Gastrocnemius medialis (tissue), 4 donors: ENCODE measurements at regions not wholly inside any gene's neighbourhood (a gene's known extent, or its start where the extent isn't known, plus 50 kb on each side); places are given as distances from the start of the nearest gene placed in this dataset.

Source experiments
- ATAC-seq, 2 donors: fragments of 150-250 bp; one replicate each; pipeline ENCODE4 v1.9.1; 2016
- DNase-seq, 2 donors: peaks; one replicate each; pipeline ENCODE4 v3.0.0-alpha.2; 2019
- H3K27ac ChIP-seq, 4 donors: fragments of 200-600 bp; sonication (generic); 1 replicate in 1 of 4; 2 replicates in 3 of 4; pipeline ENCODE4 v1.5.1; 2016 to 2018; ENCODE audit warnings: mild to moderate bottlenecking in 2 of 4, moderate library complexity in 1 of 4
- H3K27me3 ChIP-seq, 3 donors: fragments of 200-600 bp; sonication (generic) in 2 of 3; 1 replicate in 1 of 3; 2 replicates in 2 of 3; pipeline versions ENCODE4 v1.5.1 to v1.6.0; 2016 to 2019; ENCODE audit warnings: mild to moderate bottlenecking in 1 of 3, moderate library complexity in 1 of 3
- H3K36me3 ChIP-seq, 2 donors: fragments of 200-600 bp; sonication (generic) in 1 of 2; one replicate each; pipeline ENCODE4 v1.5.1; 2017 to 2018
- H3K4me1 ChIP-seq, 2 donors: fragments of 200-600 bp; sonication (generic) in 1 of 2; one replicate each; pipeline ENCODE4 v1.5.1; 2016 to 2017; ENCODE audit warnings: mild to moderate bottlenecking in 2 of 2
- H3K4me3 ChIP-seq, 4 donors: fragments of 200-600 bp; sonication (generic) in 3 of 4; 1 replicate in 1 of 4; 2 replicates in 3 of 4; pipeline ENCODE4 v1.5.1; 2016 to 2019; ENCODE audit warnings: mild to moderate bottlenecking in 2 of 4
- H3K9me3 ChIP-seq, 3 donors: fragments of 200-600 bp; sonication (generic) in 2 of 3; 1 replicate in 1 of 3; 2 replicates in 2 of 3; pipeline ENCODE4 v1.5.1; 2016 to 2019
- CTCF ChIP-seq, 5 experiments: fragments of 450-650 bp in 3 of 5; fragments of 200-600 bp in 2 of 5; sonication (generic) in 2 of 5; IDR thresholded peaks in 4 of 5; conservative IDR thresholded peaks in 1 of 5; 1 replicate in 4 of 5; 2 replicates in 1 of 5; pipeline ENCODE4 v1.5.1; 2016 to 2019; ENCODE audit warnings: antibody characterized with exemption in 5 of 5, mild to moderate bottlenecking in 3 of 5, moderate library complexity in 3 of 5
- POLR2A ChIP-seq, 2 donors: fragments of 450-650 bp; IDR thresholded peaks; one replicate each; pipeline ENCODE4 v1.6.1; 2017; ENCODE audit warnings: antibody characterized with exemption in 2 of 2, mild to moderate bottlenecking in 2 of 2, moderate library complexity in 2 of 2
- in situ Hi-C, 4 donors: fragments of 200-750 bp; cut with MboI; loops; one replicate each; pipeline versions ENCODE4 v1.15.0 to v1.8.0; 2017; ENCODE audit warnings: low sequenced_read_pairs in 4 of 4
- intact Hi-C: fragments of 100-400 bp; cut with DNase I; formaldehyde crosslinking; loops from one replicate; pipeline ENCODE4 v1.15.1; 2023; ENCODE audit warnings: low total_unique reads

- Histone ChIP-seq H3K27ac (no peak overlapping the region), H3K4me1 (no peaks in the 10 kb centered on the region), H3K4me3 (no peak overlapping the region), H3K36me3 (no peaks in the 10 kb centered on the region), H3K9me3 (no peaks in the 10 kb centered on the region), H3K27me3 (no peaks in the 10 kb centered on the region)
- in situ Hi-C loops = no loop called here
- intact Hi-C loops = no loop called here
- ATAC-seq (no peak), DNase-seq (no peak)
- TF ChIP-seq POLR2A (IDR thresholded peaks at IDR 0.05) = no peak
- TF ChIP-seq CTCF (IDR thresholded peaks at IDR 0.05 in 4 of 5, conservative IDR thresholded peaks at IDR 0.05 in 1 of 5) = no peak
These were observed 393.5 kb downstream of the RAD51AP2 start for GRCh38 chr2:17124575-17125318.

GRCh38 chr2:17122887-17123501 lies 395.2 kb downstream of the RAD51AP2 start:
- DNase-seq = no peak
- intact Hi-C loops (no loop called here), in situ Hi-C loops (no loop called here)
- no peak for ATAC-seq
- Histone ChIP-seq H3K4me1 (no peaks in the 10 kb centered on the region), H3K36me3 (no peaks in the 10 kb centered on the region), H3K9me3 (no peaks in the 10 kb centered on the region), H3K27ac (no peak overlapping the region), H3K4me3 (no peak overlapping the region), H3K27me3 (no peaks in the 10 kb centered on the region)
- TF ChIP-seq CTCF (IDR thresholded peaks at IDR 0.05 in 4 of 5, conservative IDR thresholded peaks at IDR 0.05 in 1 of 5) (no peak), POLR2A (IDR thresholded peaks at IDR 0.05) (no peak)

- intact Hi-C loops (no loop called here), in situ Hi-C loops (no loop called here)
- no peak for ATAC-seq
These were observed 402.8 kb downstream of the RAD51AP2 start for GRCh38 chr2:17115466-17115865.

GRCh38 chr2:17115042-17115441 lies 403.2 kb downstream of the RAD51AP2 start:
- no peak for TF ChIP-seq CTCF (IDR thresholded peaks at IDR 0.05 in 4 of 5, conservative IDR thresholded peaks at IDR 0.05 in 1 of 5)
- no peak for TF ChIP-seq POLR2A (IDR thresholded peaks at IDR 0.05)
- Histone ChIP-seq H3K9me3 (no peaks in the 10 kb centered on the region), H3K27me3 (no peaks in the 10 kb centered on the region), H3K27ac (no peak overlapping the region), H3K4me1 (no peaks in the 10 kb centered on the region), H3K36me3 (no peaks in the 10 kb centered on the region), H3K4me3 (no peak overlapping the region)
- no peak for ATAC-seq
- DNase-seq = no peak
- intact Hi-C loops = no loop called here
- in situ Hi-C loops = no loop called here

More at GRCh38 chr2:17115466-17115865, 402.8 kb downstream of the RAD51AP2 start:
- H3K4me3 ChIP-seq = no peak overlapping the region
- DNase-seq = no peak
- no peak for TF ChIP-seq POLR2A (IDR thresholded peaks at IDR 0.05)
- no peak for TF ChIP-seq CTCF (IDR thresholded peaks at IDR 0.05 in 4 of 5, conservative IDR thresholded peaks at IDR 0.05 in 1 of 5)
- H3K27me3 ChIP-seq = no peaks in the 10 kb centered on the region
- no peak overlapping the region for H3K27ac ChIP-seq
- no peaks in the 10 kb centered on the region for H3K36me3 ChIP-seq
- no peaks in the 10 kb centered on the region for H3K4me1 ChIP-seq
- no peaks in the 10 kb centered on the region for H3K9me3 ChIP-seq
